Stimulated activated CD4-positive, alpha-beta T cell treated with anti-CD3 and anti-CD28 coated beads, Interleukin-12 subunit alpha, Interleukin-12 subunit beta, amount 100 ng/mL, for 24 hours (primary cell): ENCODE measurements at regions not wholly inside any gene's neighbourhood (a gene's known extent, or its start where the extent isn't known, plus 50 kb on each side); places are given as distances from the start of the nearest gene placed in this dataset.
"Not testable (repeated sequence)": the region's sequence is repeated elsewhere in the genome, so short reads cannot be mapped to it uniquely, and the experiment has no call there.

Experiments
- DNase-seq, 2 experiments: peaks; one replicate each; pipeline ENCODE4 v3.0.0-alpha.2; 2020; ENCODE audit warnings: low read depth in 2 of 2

GRCh38 chr5:166285361-166285760, 2006.1 kb upstream of the WWC1 start:
- DNase-seq = no peak

GRCh38 chr5:166286832-166287231, 2004.6 kb upstream of the WWC1 start:
- no peak for DNase-seq

- no peak for DNase-seq
These were observed 2003.6 kb upstream of the WWC1 start for GRCh38 chr5:166287866-166288265.

GRCh38 chr5:166291800-166292199, 1999.6 kb upstream of the WWC1 start:
- not testable (repeated sequence) for DNase-seq

GRCh38 chr5:166293892-166294291, 1997.6 kb upstream of the WWC1 start:
- DNase-seq = no peak

GRCh38 chr5:166302166-166302565, 1989.3 kb upstream of the WWC1 start:
- no peak for DNase-seq

GRCh38 chr5:166317425-166317824, 1974.0 kb upstream of the WWC1 start:
- no peak for DNase-seq

GRCh38 chr5:166320920-166321480, 1970.4 kb upstream of the WWC1 start:
- DNase-seq = no peak

- no peak for DNase-seq
These were observed 1967.1 kb upstream of the WWC1 start for GRCh38 chr5:166324372-166324771.

- no peak for DNase-seq
These were observed 1962.2 kb upstream of the WWC1 start for GRCh38 chr5:166329149-166329800.

GRCh38 chr5:166330036-166330435, 1961.4 kb upstream of the WWC1 start:
- no peak for DNase-seq

GRCh38 chr5:166331521-166331920, 1959.9 kb upstream of the WWC1 start:
- no peak for DNase-seq

- no peak for DNase-seq
These were observed 1952.6 kb upstream of the WWC1 start for GRCh38 chr5:166338801-166339200.

- DNase-seq = no peak
These were observed 1951.4 kb upstream of the WWC1 start for GRCh38 chr5:166340039-166340438.

- no peak for DNase-seq
These were observed 1949.6 kb upstream of the WWC1 start for GRCh38 chr5:166341740-166342337.

- DNase-seq = no peak
These were observed 1949.0 kb upstream of the WWC1 start for GRCh38 chr5:166342402-166342801.

- no peak for DNase-seq
These were observed 1944.6 kb upstream of the WWC1 start for GRCh38 chr5:166346726-166347374.

- no peak for DNase-seq
These were observed 1942.4 kb upstream of the WWC1 start for GRCh38 chr5:166349046-166349445.

- DNase-seq = no peak
These were observed 1937.9 kb upstream of the WWC1 start for GRCh38 chr5:166353580-166353979.

- DNase-seq = no peak
These were observed 1937.1 kb upstream of the WWC1 start for GRCh38 chr5:166354332-166354731.

- DNase-seq = no peak
These were observed 1935.3 kb upstream of the WWC1 start for GRCh38 chr5:166356096-166356495.

GRCh38 chr5:166358127-166358830, 1933.2 kb upstream of the WWC1 start:
- no peak for DNase-seq
